NCI-H2029 (cell line): ENCODE measurements at regions not wholly inside any gene's neighbourhood (a gene's known extent, or its start where the extent isn't known, plus 50 kb on each side); places are given as distances from the start of the nearest gene placed in this dataset.
A peak's percentile ranks its signal among the peaks of the same experiment; 100 is the strongest.
"Not testable (repeated sequence)": the region's sequence is repeated elsewhere in the genome, so short reads cannot be mapped to it uniquely, and the experiment has no call there.

Source experiments
- DNase-seq: peaks from one replicate; lab custom pipeline; 2025; lab: John Stamatoyannopoulos, UW

GRCh38 chr3:109656225-109656624, 318.9 kb upstream of the DPPA4 start:
- no peak for DNase-seq

DNA sequence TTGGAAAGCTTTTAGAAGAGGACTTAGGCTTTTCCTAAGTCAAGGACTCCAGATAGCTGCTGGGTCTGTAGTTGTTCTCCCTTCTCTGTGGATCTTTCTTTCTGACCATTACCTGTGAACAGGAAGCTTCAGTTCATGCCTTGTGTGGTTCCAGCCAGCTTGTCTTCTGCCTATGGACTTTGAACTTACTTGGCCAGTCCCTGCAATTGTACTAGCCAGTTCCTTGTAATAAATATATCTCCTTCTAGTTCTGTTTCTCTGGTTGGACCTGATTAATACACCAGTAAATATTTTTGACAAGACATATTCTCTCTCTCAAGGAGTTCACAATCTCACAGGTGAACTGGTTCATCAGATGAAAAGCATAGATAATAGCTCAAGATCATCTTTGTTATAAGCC, 341.3 kb upstream of the DPPA4 start:
- no peak for DNase-seq

DNA sequence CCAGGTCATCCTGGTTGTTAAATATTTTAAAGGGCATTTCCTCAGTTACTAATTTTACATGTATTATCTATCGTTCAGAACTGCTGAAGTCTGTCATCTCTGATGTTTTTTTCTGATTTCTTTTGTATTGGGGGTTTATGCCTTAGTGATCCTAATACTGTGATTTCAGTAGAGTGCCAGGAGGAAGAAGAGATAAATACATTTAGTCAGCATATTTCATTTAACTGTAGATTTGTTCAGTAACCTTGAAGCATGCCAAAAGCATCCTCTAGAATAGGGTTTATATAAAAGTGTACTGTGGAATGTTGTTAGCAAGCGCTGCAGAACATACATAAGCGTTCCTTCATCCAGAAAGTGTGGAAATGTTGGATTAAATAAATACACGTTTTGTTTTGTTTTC, 342.3 kb upstream of the DPPA4 start:
- no peak for DNase-seq

DNA sequence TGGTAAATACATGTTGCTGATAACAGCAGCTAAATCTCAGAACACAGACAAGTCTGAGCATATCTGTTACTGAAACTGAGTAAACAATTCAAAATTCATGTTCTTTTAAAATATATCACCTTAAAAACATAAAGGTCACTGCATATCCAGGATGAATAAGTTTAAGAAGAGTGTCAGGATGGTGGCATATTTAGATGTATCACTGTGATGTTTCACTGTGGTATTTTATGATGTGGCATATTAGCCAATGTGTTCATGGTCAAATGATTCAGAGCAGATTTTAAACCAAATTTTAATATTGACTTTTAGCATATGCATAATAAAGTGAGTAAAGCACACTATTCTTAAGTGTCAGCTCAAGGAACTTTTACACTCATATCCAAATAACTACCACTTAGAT, 346.4 kb upstream of the DPPA4 start:
- DNase-seq = no peak

DNA sequence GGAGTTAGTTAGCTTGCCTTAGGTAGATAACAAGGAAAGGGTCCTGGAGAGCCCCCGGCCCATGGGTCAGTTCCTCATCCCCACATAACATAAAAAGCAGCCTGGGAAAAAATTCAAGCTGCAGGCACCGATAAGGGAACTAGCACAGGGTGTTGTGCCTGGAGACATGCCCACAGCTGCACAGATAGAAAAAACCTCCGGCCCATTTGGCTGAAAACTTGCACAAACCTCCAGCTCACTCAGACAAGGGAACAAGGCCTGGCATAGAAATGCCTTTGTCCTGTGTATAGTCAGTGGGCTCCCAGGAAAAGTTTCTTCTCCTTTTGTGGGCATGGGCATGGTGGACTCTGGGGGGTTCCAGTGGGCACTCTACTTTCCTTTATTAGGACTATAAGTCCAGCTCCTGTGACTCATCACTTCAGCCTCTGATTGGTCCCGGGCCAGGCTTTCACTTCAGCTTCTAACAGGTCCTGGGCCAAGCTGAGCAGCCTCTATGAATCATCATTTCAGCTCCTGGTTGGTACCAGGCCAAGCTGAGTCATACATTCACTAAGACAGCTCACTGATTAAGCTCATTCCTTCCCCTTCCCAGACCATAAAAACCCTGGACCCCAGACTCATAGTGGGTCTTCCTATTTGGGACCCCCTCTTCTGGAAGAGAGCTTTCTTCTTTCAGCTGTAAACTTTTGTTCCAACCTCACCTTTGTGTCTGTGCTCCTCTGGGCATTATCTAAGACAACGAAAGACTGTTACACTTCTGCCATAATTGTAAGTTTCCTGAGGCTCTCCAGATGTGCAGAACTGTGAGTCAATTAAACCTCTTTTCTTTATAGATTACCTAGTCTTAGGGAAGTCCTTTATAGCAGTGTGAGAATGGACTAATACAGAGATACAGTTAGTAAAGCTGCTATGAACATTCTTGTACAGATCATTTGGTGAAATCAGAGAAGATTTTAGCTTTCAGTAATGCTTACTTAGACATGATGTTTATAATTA, 348.0 kb upstream of the DPPA4 start:
- DNase-seq = no peak

- DNase-seq = no peak
Measured at GRCh38 chr3:109687626-109688025, 350.3 kb upstream of the DPPA4 start.

- no peak for DNase-seq
Measured at GRCh38 chr3:109696932-109697331, 359.6 kb upstream of the DPPA4 start.

- no peak for DNase-seq
Measured at GRCh38 chr3:109702252-109702651, 364.9 kb upstream of the DPPA4 start.

- no peak for DNase-seq
Measured at GRCh38 chr3:109702976-109703375, 365.6 kb upstream of the DPPA4 start.

DNA sequence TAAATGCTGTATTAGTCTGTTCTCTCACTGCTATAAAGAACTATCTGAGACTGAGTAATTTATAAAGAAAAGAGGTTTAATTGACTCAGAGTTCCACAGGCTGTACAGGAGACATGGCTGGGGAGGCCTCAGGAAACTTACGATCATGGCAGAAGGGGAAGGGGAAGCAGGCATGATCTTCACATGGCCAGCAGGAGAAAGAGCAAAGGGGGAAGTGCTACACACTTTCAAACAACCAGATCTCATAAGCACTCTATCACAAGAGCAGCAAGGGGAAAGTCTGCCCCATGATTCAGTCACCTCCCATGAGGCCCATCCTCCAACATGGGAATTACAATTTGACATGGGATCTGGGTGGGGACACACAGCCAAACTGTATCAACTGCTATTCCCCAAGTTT, 367.8 kb upstream of the DPPA4 start:
- not testable (repeated sequence) for DNase-seq

DNA sequence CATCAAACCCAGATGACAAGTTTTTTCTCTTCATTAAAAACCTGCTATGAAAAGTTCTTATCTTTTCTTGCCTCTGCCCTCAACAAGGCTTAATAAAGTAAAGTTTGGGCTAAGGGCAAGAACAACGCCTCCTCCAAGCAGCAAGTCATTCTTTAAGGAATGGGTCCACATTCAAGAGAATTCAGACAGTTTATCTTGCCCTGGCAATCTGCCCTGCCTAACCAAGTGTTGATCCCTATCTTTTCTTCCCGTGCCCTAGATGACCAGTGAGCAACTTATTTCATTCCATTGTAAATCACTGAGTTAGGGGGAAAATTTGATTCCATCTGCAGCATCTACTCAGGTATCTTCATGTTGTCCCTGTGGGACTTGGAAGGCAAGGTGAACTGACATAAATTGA, 370.3 kb upstream of the DPPA4 start:
- DNase-seq = no peak

DNA sequence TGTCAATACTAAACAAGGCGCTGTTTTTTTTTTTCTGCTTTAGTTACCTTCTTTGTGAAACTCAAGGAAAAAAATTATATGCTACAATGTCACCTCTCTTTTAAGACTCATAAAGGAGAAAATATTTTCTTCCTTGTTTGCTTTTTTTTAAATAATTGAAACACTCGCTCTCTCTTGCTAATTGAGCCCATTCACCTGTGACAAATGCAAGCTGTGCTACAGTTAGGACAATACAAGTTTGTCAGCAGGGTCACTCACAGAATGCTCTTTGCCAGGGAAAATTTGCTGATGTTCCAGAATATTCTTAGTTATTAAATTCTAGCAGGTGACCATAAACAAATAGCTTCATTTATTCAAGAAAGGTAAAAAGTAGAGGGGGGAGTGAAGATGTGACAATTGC, 375.9 kb upstream of the DPPA4 start:
- DNase-seq = no peak

GRCh38 chr3:109715707-109716106, 378.4 kb upstream of the DPPA4 start:
- DNase-seq = no peak

DNA sequence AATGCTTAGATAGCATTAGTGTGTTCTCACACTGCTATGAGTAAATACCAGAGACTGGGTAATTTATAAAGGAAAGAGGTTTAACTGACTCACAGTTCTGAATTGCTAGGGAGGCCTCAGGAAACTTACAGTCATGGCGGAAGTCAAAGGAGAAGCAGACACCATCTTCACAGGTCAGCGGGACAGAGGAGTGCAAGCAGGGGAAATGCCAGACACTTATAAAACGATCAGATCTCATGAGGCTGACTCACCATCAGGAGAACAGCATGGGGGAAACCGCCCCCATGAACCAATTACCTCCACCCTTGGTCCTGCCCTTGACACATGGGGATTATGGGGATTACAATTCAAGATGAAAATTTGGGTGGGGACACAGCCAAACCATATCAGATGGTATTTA, 381.5 kb upstream of the DPPA4 start:
- no peak for DNase-seq

DNA sequence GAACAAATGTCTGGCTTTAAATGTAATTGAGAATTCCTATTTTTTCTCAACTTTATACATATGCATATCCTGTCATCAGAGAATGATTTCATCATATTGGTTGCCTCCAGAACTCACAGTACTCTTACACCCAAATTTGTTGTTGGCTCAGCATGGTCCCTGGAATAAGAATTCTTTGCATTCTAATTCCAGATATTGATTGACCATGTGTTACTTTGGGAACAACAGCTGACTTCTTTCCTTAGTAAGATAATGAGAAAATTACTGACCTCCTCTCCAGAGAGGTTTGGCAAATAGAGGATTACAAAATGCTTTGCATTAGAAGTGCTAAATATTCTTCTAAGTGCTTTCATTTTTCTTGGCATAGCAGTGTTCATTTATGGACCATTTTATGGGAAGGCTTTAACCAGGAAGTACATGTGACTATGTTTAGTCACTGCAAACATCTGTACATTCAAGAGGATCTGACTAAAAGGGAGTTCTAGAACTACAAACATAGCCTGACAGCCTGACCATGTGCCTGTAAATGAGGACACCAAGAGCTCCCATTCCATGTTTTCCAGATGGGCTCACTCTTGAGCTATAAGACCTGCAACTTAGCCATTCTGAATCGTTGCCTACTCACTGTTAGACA, 391.6 kb upstream of the DPPA4 start:
- DNase-seq = no peak

DNA sequence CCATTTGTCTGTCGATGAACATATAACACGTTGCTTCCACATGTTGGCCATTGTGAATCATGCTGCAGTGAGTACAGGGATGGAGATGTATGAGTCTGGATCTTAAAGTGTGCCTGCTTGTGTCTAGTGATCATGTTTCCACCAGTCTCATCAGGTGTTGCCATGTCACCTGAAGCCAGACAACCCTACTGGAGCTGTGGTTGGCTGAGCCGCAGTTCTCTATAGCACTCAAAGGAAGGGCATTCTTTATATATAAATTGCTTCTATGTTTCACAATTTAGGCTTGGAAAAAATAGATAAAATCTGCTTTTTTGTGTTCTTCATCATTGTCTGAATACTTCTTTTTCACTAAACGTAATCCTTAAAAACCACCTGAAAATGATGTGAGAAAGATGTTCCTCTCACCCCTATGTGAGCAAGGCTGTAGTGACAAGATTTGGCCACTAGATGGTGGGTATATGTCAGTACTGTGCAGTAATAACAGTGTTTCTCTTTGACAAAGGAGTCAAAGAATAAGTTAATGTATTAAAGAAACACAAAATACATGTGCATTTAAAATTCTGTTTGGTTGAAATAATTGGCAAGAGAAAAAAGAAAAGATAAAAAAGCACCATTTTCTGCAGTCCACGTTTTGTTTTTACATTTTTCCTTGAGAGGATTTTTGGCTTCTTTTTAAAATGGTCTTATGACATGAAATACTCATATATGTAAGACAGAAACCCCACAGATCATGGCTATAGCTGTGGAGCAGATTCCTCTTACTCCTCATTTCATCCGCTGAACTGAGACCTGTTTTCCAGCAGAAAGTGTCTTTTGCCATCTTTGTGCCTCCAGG, 394.5 kb upstream of the DPPA4 start:
- peak; percentile 23 for DNase-seq

- DNase-seq = no peak
Measured at GRCh38 chr3:109743981-109744380, 406.6 kb upstream of the DPPA4 start.

- DNase-seq = no peak
Measured at GRCh38 chr3:109772520-109772919, 435.2 kb upstream of the DPPA4 start.

DNA sequence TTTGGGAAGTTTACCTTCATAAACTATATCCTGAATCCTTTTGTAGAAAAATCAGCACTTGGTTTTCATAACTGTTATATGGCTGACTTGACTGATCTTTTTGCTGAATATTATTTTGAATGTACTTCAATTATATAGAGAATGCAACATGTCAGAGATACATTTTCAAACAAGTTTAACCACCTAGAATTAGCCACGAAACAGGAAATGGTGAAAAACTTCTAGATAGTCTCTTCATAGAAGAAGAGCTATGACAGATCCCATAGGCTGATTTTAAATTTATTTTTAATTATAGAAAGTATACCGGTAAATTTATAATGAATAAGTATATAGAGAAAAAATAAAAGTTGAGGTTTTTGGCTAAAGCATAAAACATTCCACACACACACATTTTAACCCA, 436.8 kb upstream of the DPPA4 start:
- DNase-seq = no peak

- no peak for DNase-seq
Measured at GRCh38 chr3:109784285-109784684, 446.9 kb upstream of the DPPA4 start.

GRCh38 chr3:109784852-109785631, 447.7 kb upstream of the DPPA4 start:
- DNase-seq = no peak

GRCh38 chr3:109803274-109803673, 465.9 kb upstream of the DPPA4 start:
- DNase-seq = no peak
